ENCODE measurements at regions not wholly inside any gene's neighbourhood (a gene's known extent, or its start where the extent isn't known, plus 50 kb on each side); places are given as distances from the start of the nearest gene placed in this dataset.

DNA sequence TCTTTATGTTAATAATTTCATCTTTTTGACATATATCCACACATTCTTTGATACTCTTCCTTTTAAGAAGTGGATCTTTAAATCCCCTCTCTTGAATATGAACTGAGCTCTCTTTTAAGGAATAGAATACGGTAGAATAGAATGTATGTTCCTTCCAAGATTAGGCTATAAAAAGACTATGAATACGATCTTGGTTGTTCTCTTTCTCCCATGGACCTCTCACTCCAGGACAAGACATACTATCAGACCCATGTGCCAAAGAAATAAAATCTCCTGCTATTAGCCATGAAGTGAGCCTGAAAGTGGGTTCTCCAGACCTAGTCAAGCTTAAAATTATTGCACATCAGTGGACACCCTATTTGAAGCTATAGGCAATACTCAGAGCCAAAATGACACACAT, 392.2 kb upstream of the ANO3 start:
- TF ChIP-seq, protein P1, sequence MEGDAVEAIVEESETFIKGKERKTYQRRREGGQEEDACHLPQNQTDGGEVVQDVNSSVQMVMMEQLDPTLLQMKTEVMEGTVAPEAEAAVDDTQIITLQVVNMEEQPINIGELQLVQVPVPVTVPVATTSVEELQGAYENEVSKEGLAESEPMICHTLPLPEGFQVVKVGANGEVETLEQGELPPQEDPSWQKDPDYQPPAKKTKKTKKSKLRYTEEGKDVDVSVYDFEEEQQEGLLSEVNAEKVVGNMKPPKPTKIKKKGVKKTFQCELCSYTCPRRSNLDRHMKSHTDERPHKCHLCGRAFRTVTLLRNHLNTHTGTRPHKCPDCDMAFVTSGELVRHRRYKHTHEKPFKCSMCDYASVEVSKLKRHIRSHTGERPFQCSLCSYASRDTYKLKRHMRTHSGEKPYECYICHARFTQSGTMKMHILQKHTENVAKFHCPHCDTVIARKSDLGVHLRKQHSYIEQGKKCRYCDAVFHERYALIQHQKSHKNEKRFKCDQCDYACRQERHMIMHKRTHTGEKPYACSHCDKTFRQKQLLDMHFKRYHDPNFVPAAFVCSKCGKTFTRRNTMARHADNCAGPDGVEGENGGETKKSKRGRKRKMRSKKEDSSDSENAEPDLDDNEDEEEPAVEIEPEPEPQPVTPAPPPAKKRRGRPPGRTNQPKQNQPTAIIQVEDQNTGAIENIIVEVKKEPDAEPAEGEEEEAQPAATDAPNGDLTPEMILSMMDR (conservative IDR thresholded peaks at IDR 0.05; ENCODE audit: low read depth in 2 of 2): no peak
- no peak for TF ChIP-seq POLR2AphosphoS5 (IDR thresholded peaks at IDR 0.05; ENCODE audit: low read depth)
- no peak for TF ChIP-seq JUNB (IDR thresholded peaks at IDR 0.05; ENCODE audit: unreplicated experiment)
- no peak for TF ChIP-seq EZH2phosphoT487 (IDR thresholded peaks at IDR 0.05; ENCODE audit: unreplicated experiment)
- no peak for TF ChIP-seq EZH2 (IDR thresholded peaks at IDR 0.05; ENCODE audit: low read depth, unreplicated experiment)
- TF ChIP-seq, protein P2, sequence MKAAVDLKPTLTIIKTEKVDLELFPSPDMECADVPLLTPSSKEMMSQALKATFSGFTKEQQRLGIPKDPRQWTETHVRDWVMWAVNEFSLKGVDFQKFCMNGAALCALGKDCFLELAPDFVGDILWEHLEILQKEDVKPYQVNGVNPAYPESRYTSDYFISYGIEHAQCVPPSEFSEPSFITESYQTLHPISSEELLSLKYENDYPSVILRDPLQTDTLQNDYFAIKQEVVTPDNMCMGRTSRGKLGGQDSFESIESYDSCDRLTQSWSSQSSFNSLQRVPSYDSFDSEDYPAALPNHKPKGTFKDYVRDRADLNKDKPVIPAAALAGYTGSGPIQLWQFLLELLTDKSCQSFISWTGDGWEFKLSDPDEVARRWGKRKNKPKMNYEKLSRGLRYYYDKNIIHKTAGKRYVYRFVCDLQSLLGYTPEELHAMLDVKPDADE (IDR thresholded peaks at IDR 0.05): no peak
- TF ChIP-seq CREB1 (CRISPR knock-in tag; IDR thresholded peaks at IDR 0.05; ENCODE audit: low read depth): no peak
- no peak for TF ChIP-seq ZNF114 (CRISPR knock-in tag; IDR thresholded peaks at IDR 0.05)
- TF ChIP-seq, protein P3, sequence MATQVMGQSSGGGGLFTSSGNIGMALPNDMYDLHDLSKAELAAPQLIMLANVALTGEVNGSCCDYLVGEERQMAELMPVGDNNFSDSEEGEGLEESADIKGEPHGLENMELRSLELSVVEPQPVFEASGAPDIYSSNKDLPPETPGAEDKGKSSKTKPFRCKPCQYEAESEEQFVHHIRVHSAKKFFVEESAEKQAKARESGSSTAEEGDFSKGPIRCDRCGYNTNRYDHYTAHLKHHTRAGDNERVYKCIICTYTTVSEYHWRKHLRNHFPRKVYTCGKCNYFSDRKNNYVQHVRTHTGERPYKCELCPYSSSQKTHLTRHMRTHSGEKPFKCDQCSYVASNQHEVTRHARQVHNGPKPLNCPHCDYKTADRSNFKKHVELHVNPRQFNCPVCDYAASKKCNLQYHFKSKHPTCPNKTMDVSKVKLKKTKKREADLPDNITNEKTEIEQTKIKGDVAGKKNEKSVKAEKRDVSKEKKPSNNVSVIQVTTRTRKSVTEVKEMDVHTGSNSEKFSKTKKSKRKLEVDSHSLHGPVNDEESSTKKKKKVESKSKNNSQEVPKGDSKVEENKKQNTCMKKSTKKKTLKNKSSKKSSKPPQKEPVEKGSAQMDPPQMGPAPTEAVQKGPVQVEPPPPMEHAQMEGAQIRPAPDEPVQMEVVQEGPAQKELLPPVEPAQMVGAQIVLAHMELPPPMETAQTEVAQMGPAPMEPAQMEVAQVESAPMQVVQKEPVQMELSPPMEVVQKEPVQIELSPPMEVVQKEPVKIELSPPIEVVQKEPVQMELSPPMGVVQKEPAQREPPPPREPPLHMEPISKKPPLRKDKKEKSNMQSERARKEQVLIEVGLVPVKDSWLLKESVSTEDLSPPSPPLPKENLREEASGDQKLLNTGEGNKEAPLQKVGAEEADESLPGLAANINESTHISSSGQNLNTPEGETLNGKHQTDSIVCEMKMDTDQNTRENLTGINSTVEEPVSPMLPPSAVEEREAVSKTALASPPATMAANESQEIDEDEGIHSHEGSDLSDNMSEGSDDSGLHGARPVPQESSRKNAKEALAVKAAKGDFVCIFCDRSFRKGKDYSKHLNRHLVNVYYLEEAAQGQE (IDR thresholded peaks at IDR 0.05; ENCODE audit: unreplicated experiment): no peak

Data from GM23338 (cell line).